Body of pancreas (tissue), 4 donors: ENCODE measurements at regions not wholly inside any gene's neighbourhood (a gene's known extent, or its start where the extent isn't known, plus 50 kb on each side); places are given as distances from the start of the nearest gene placed in this dataset.

Source experiments
- POLR2A ChIP-seq, 3 donors: fragments of 450-650 bp; IDR thresholded peaks; one replicate each; pipeline ENCODE4 v1.6.1; 2016; ENCODE audit warnings: antibody characterized with exemption in 3 of 3, mild to moderate bottlenecking in 2 of 3
- TF ChIP-seq, protein P1 (sequence below), 7 experiments: fragments of 450-650 bp in 4 of 7; fragments of 200-600 bp in 3 of 7; sonication (generic) in 3 of 7; IDR thresholded peaks; one replicate each; pipeline ENCODE4 v1.5.1; 2016 to 2019; ENCODE audit warnings: antibody characterized with exemption in 7 of 7

DNA sequence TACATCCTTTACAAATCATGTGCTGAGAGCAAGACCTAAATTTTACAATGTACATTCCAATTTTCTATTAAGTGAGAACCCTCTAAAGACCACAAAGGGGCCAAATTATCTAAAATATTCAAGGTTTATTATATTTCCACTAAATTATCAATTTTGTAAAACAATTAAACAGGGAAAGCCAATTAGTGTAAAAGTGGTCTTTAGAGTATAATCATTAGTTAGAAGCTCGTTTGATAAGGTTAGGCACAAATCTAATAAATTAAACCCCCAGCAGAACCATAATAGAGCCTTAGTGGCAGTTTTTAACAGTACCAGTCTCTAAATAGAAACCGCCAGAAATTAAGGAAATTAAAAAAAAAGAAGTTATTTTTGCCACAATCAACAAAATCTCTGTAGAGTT, 249.1 kb upstream of the MANEA start:
- no peak for TF ChIP-seq POLR2A (IDR thresholded peaks at IDR 0.05)
- TF ChIP-seq, protein P1, sequence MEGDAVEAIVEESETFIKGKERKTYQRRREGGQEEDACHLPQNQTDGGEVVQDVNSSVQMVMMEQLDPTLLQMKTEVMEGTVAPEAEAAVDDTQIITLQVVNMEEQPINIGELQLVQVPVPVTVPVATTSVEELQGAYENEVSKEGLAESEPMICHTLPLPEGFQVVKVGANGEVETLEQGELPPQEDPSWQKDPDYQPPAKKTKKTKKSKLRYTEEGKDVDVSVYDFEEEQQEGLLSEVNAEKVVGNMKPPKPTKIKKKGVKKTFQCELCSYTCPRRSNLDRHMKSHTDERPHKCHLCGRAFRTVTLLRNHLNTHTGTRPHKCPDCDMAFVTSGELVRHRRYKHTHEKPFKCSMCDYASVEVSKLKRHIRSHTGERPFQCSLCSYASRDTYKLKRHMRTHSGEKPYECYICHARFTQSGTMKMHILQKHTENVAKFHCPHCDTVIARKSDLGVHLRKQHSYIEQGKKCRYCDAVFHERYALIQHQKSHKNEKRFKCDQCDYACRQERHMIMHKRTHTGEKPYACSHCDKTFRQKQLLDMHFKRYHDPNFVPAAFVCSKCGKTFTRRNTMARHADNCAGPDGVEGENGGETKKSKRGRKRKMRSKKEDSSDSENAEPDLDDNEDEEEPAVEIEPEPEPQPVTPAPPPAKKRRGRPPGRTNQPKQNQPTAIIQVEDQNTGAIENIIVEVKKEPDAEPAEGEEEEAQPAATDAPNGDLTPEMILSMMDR (IDR thresholded peaks at IDR 0.05): no peak
